Endothelial cell of umbilical vein (primary cell): ENCODE measurements at regions not wholly inside any gene's neighbourhood (a gene's known extent, or its start where the extent isn't known, plus 50 kb on each side); places are given as distances from the start of the nearest gene placed in this dataset.

Experiments
- BruUV-seq: library from RNA; stranded (reverse); fragments of 400-500 nt; replicated peaks from 2 replicates; lab custom pipeline; 2021; lab: Mats Ljungman, UMichigan
- CTCF ChIA-PET: fragments of 300-600, 350-600 bp; sonication (Branson Sonifier 250); formaldehyde crosslinking; loops from one replicate; lab custom pipeline; 2021; ENCODE audit warnings: antibody characterized with exemption, inconsistent platforms; lab: Charles Lee
- POLR2A ChIA-PET: fragments of 300-600, 350-600 bp; sonication (Branson Sonifier 250); formaldehyde crosslinking; loops from one replicate; lab custom pipeline; 2021; ENCODE audit warnings: antibody characterized with exemption, inconsistent platforms; lab: Charles Lee
- DNase-seq: peaks from one replicate; pipeline ENCODE4 v3.0.0-alpha.2; 2011; ENCODE audit warnings: low read depth, low spot score
- FAIRE-seq: peaks from 2 replicates; lab custom pipeline; 2011; peaks lifted over from hg19 to GRCh38; lab: Jason Lieb, UNC
- H2AFZ ChIP-seq: 2 replicates; pipeline ENCODE4 v1.6.0; 2012; ENCODE audit warnings: low read depth, low read length, control low read depth, inconsistent platforms
- H3K27ac ChIP-seq: 2 replicates; pipeline ENCODE4 v1.5.1; 2011; ENCODE audit warnings: low read depth, mild to moderate bottlenecking, control low read depth, low read length, moderate library complexity; ENCODE audit not compliant: insufficient read depth
- H3K27me3 ChIP-seq, 2 experiments: 2 replicates each; pipeline versions ENCODE4 v1.6.0 to v1.6.1; 2011; ENCODE audit warnings: low read length in 2 of 2, mixed read lengths in 1 of 2; ENCODE audit not compliant: control insufficient read depth in 2 of 2, insufficient read depth in 2 of 2
- H3K36me3 ChIP-seq, 2 experiments: 2 replicates in 1 of 2; 3 replicates in 1 of 2; pipeline ENCODE4 v1.5.1; 2011; ENCODE audit warnings: low read length in 2 of 2, mild to moderate bottlenecking in 1 of 2, moderate library complexity in 1 of 2; ENCODE audit not compliant: control insufficient read depth in 2 of 2, insufficient read depth in 2 of 2; ENCODE audit errors: extremely low read depth in 1 of 2
- H3K4me1 ChIP-seq: 3 replicates; pipeline ENCODE4 v1.5.1; 2011; ENCODE audit warnings: mild to moderate bottlenecking, low read length; ENCODE audit not compliant: control insufficient read depth, insufficient read depth; ENCODE audit errors: extremely low read depth
- H3K4me2 ChIP-seq: 2 replicates; pipeline ENCODE4 v1.6.1; 2011; ENCODE audit warnings: low read length, control low read depth, mixed read lengths; ENCODE audit not compliant: insufficient read depth
- H3K4me3 ChIP-seq, 3 experiments: fragments of 200-600 bp in 1 of 3; sonication (generic), shearing (Covaris generic) in 1 of 3; replicated peaks in 1 of 3; 2 replicates each; pipeline ENCODE4 v1.5.1; 2011 to 2016; ENCODE audit warnings: control low read depth in 3 of 3, low read length in 3 of 3, mild to moderate bottlenecking in 2 of 3, inconsistent platforms in 1 of 3, low read depth in 1 of 3, moderate library complexity in 1 of 3; ENCODE audit not compliant: insufficient read depth in 1 of 3
- H3K79me2 ChIP-seq: 2 replicates; pipeline ENCODE4 v1.6.0; 2012; ENCODE audit warnings: low read length, inconsistent platforms; ENCODE audit not compliant: control insufficient read depth, insufficient read depth
- H3K9ac ChIP-seq: replicated peaks from 2 replicates; pipeline ENCODE3; 2011; ENCODE audit warnings: low read length, control low read depth; ENCODE audit not compliant: insufficient read depth; ENCODE audit errors: extremely low read depth
- H3K9me1 ChIP-seq: replicated peaks from 3 replicates; pipeline ENCODE4 v1.6.0; 2011; ENCODE audit warnings: mild to moderate bottlenecking, low read length; ENCODE audit not compliant: control insufficient read depth, insufficient read depth; ENCODE audit errors: extremely low read depth
- H3K9me3 ChIP-seq: replicated peaks from 2 replicates; pipeline ENCODE4 v1.5.1; 2012; ENCODE audit warnings: low read length, inconsistent platforms; ENCODE audit not compliant: control insufficient read depth, insufficient read depth
- H4K20me1 ChIP-seq: replicated peaks from 2 replicates; pipeline ENCODE3; 2011; ENCODE audit warnings: mild to moderate bottlenecking, low read length; ENCODE audit not compliant: control insufficient read depth, insufficient read depth; ENCODE audit errors: extremely low read depth
- EZH2 ChIP-seq: IDR thresholded peaks from 2 replicates; pipeline ENCODE4 v1.6.1; 2012; ENCODE audit warnings: borderline replicate concordance, low read depth, mild to moderate bottlenecking, moderate library complexity, low read length, inconsistent platforms; ENCODE audit not compliant: severe bottlenecking
- FOS ChIP-seq: IDR thresholded peaks from 2 replicates; pipeline ENCODE4 v1.6.1; 2011; ENCODE audit warnings: mild to moderate bottlenecking, low read length, moderate library complexity, borderline replicate concordance; ENCODE audit not compliant: insufficient read depth
- GATA2 ChIP-seq: IDR thresholded peaks from 2 replicates; pipeline ENCODE4 v1.7.0; 2011; ENCODE audit warnings: low read depth, mild to moderate bottlenecking, moderate library complexity, mixed read lengths, low read length; ENCODE audit not compliant: insufficient read length, insufficient read depth
- JUN ChIP-seq: IDR thresholded peaks from 2 replicates; pipeline ENCODE4 v1.6.1; 2011; ENCODE audit warnings: borderline replicate concordance, low read depth; ENCODE audit not compliant: insufficient read length, insufficient read depth
- MYC ChIP-seq: IDR thresholded peaks from one replicate; pipeline ENCODE4 v1.6.1; 2011; ENCODE audit warnings: mild to moderate bottlenecking, low read depth, low read length
- POLR2A ChIP-seq: IDR thresholded peaks from 2 replicates; pipeline ENCODE4 v1.6.1; 2012; ENCODE audit warnings: low read depth, mild to moderate bottlenecking, control low read depth, low read length
- POLR2AphosphoS5 ChIP-seq: IDR thresholded peaks from 2 replicates; pipeline ENCODE4 v1.6.1; 2012; ENCODE audit warnings: low read depth, mild to moderate bottlenecking, control low read depth, low read length, moderate library complexity; ENCODE audit not compliant: insufficient read depth
- dilution Hi-C: fragments of 300-500 bp; cut with MboI; formaldehyde crosslinking; loops from one replicate; pipeline ENCODE4 v1.15.0; 2019; ENCODE audit warnings: low sequenced_read_pairs; ENCODE audit not compliant: extremely low pct_ligation_motif_present
- intact Hi-C: fragments of 100-400 bp; cut with micrococcal nuclease; formaldehyde crosslinking; loops from one replicate; pipeline ENCODE4 v1.10.0; 2022
- TF ChIP-seq, protein P1 (sequence below): IDR thresholded peaks from 2 replicates; pipeline ENCODE4 v1.6.1; 2011; ENCODE audit not compliant: insufficient read depth, insufficient read length
- TF ChIP-seq, protein P2 (sequence below), 2 donors: IDR thresholded peaks; 1 replicate in 1 of 2; 2 replicates in 1 of 2; pipeline ENCODE4 v1.5.1; 2011; ENCODE audit warnings: low read length in 2 of 2, mild to moderate bottlenecking in 2 of 2, moderate library complexity in 2 of 2, control low read depth in 1 of 2, inconsistent platforms in 1 of 2, low read depth in 1 of 2; ENCODE audit not compliant: insufficient read depth in 1 of 2; ENCODE audit errors: extremely low read depth in 1 of 2

DNA sequence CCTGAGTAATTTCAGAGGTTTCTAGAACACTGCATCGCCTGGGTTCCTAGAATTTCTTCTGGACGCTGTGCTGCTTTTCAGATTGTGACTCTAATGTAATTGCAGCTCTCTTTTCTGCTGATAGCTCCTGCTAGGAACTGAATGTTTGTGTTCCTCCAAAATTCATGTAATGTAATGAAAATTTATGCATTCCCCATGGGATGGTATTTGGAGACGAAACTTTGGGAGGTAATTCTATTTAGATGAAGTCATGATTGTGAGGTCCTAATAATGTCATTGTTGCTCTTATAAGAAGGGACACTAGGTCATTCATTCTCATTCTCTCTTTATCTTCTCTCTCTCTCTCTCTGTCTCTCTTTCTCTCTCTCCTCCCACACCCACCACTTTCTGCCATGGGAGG lies 223.9 kb upstream of the DOK6 start:
- CTCF ChIA-PET = no interaction called here
- Histone ChIP-seq H3K9me3 (no peaks in the 10 kb centered on the region), H4K20me1 (no peaks in the 10 kb centered on the region), H3K79me2 (no peaks in the 10 kb centered on the region), H3K9me1 (no peaks in the 10 kb centered on the region), H3K27me3 (no peaks in the 10 kb centered on the region), H2AFZ (no peak overlapping the region), H3K4me3 (no peak overlapping the region), H3K4me1 (no peaks in the 10 kb centered on the region), H3K9ac (no peak overlapping the region), H3K27ac (no peak overlapping the region), H3K36me3 (no peaks in the 10 kb centered on the region), H3K4me2 (no peak overlapping the region)
- DNase-seq (no peak), FAIRE-seq (no peak)
- dilution Hi-C loops (no loop called here), intact Hi-C loops (no loop called here)
- no TSS peak for BruUV-seq
- POLR2A ChIA-PET = no interaction called here
- TF ChIP-seq FOS = no peak
- TF ChIP-seq JUN = no peak
- TF ChIP-seq, protein P1, sequence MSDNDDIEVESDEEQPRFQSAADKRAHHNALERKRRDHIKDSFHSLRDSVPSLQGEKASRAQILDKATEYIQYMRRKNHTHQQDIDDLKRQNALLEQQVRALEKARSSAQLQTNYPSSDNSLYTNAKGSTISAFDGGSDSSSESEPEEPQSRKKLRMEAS = no peak
- no peak for TF ChIP-seq POLR2AphosphoS5
- TF ChIP-seq POLR2A = no peak
- TF ChIP-seq GATA2 = no peak
- no peak for TF ChIP-seq EZH2
- TF ChIP-seq MYC = no peak
- TF ChIP-seq, protein P2, sequence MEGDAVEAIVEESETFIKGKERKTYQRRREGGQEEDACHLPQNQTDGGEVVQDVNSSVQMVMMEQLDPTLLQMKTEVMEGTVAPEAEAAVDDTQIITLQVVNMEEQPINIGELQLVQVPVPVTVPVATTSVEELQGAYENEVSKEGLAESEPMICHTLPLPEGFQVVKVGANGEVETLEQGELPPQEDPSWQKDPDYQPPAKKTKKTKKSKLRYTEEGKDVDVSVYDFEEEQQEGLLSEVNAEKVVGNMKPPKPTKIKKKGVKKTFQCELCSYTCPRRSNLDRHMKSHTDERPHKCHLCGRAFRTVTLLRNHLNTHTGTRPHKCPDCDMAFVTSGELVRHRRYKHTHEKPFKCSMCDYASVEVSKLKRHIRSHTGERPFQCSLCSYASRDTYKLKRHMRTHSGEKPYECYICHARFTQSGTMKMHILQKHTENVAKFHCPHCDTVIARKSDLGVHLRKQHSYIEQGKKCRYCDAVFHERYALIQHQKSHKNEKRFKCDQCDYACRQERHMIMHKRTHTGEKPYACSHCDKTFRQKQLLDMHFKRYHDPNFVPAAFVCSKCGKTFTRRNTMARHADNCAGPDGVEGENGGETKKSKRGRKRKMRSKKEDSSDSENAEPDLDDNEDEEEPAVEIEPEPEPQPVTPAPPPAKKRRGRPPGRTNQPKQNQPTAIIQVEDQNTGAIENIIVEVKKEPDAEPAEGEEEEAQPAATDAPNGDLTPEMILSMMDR (IDR thresholded peaks at IDR 0.05; ENCODE audit: extremely low read depth in 1 of 2, insufficient read depth in 1 of 2, low read depth in 1 of 2, low read length in 2 of 2) = no peak
